ENCODE measurements at regions not wholly inside any gene's neighbourhood (a gene's known extent, or its start where the extent isn't known, plus 50 kb on each side); places are given as distances from the start of the nearest gene placed in this dataset.
"Not testable (repeated sequence)": the region's sequence is repeated elsewhere in the genome, so short reads cannot be mapped to it uniquely, and the experiment has no call there.

GRCh38 chr13:59047546-59047945 lies 1116.2 kb downstream of the DIAPH3 start:
- Mint-ChIP-seq H3K4me1 (no peaks in the 10 kb centered on the region), H3K36me3 (no peaks in the 10 kb centered on the region), H3K9me3 (peaks cover 3% of the 10 kb centered on the region), H3K27ac (no peak overlapping the region), H3K27me3 (no peaks in the 10 kb centered on the region), H3K4me3 (no peak overlapping the region)
- ATAC-seq (ENCODE audit: low read depth) (no peak), DNase-seq (ENCODE audit: low spot score in 2 of 2) (no peak)

- no peaks in the 10 kb centered on the region for H3K4me1 Mint-ChIP-seq
- DNase-seq (ENCODE audit: low spot score in 2 of 2) = no peak
- H3K4me3 Mint-ChIP-seq = no peak overlapping the region
- H3K27ac Mint-ChIP-seq = no peak overlapping the region
- no peak for ATAC-seq (ENCODE audit: low read depth)
- H3K27me3 Mint-ChIP-seq = no peaks in the 10 kb centered on the region
- H3K9me3 Mint-ChIP-seq = no peaks in the 10 kb centered on the region
- H3K36me3 Mint-ChIP-seq = no peaks in the 10 kb centered on the region
Measured at GRCh38 chr13:59061621-59062020, 1102.1 kb downstream of the DIAPH3 start.

GRCh38 chr13:59064042-59064441 lies 1099.7 kb downstream of the DIAPH3 start:
- ATAC-seq (ENCODE audit: low read depth) (no peak), DNase-seq (ENCODE audit: low spot score in 2 of 2) (no peak)
- Mint-ChIP-seq H3K27ac (no peak overlapping the region), H3K9me3 (no peaks in the 10 kb centered on the region), H3K36me3 (no peaks in the 10 kb centered on the region), H3K27me3 (no peaks in the 10 kb centered on the region), H3K4me1 (no peaks in the 10 kb centered on the region), H3K4me3 (no peak overlapping the region)

GRCh38 chr13:59076386-59076785 lies 1087.3 kb downstream of the DIAPH3 start:
- peaks cover 25% of the 10 kb centered on the region for H3K9me3 Mint-ChIP-seq
- not testable (repeated sequence) for H3K36me3 Mint-ChIP-seq; H3K27ac Mint-ChIP-seq; H3K4me1 Mint-ChIP-seq; ATAC-seq (ENCODE audit: low read depth); DNase-seq (ENCODE audit: low spot score in 2 of 2); H3K4me3 Mint-ChIP-seq; H3K27me3 Mint-ChIP-seq

- Mint-ChIP-seq H3K4me1 (no peaks in the 10 kb centered on the region), H3K36me3 (no peaks in the 10 kb centered on the region), H3K27me3 (no peaks in the 10 kb centered on the region), H3K4me3 (no peak overlapping the region), H3K27ac (no peak overlapping the region), H3K9me3 (peaks cover 2% of the 10 kb centered on the region)
- no peak for DNase-seq (ENCODE audit: low spot score in 2 of 2)
- ATAC-seq (ENCODE audit: low read depth) = no peak
Measured at GRCh38 chr13:59086147-59086546, 1077.6 kb downstream of the DIAPH3 start.

GRCh38 chr13:59088716-59089115 lies 1075.0 kb downstream of the DIAPH3 start:
- Mint-ChIP-seq H3K27ac (no peak overlapping the region), H3K36me3 (no peaks in the 10 kb centered on the region), H3K27me3 (no peaks in the 10 kb centered on the region), H3K4me1 (no peaks in the 10 kb centered on the region), H3K4me3 (no peak overlapping the region), H3K9me3 (peaks cover 2% of the 10 kb centered on the region)
- DNase-seq (ENCODE audit: low spot score in 2 of 2) (no peak), ATAC-seq (ENCODE audit: low read depth) (no peak)

- no peaks in the 10 kb centered on the region for H3K36me3 Mint-ChIP-seq
- H3K4me1 Mint-ChIP-seq = no peaks in the 10 kb centered on the region
- DNase-seq (ENCODE audit: low spot score in 2 of 2) (no peak), ATAC-seq (ENCODE audit: low read depth) (no peak)
- no peak overlapping the region for H3K27ac Mint-ChIP-seq
- H3K4me3 Mint-ChIP-seq = no peak overlapping the region
- no peaks in the 10 kb centered on the region for H3K27me3 Mint-ChIP-seq
- peaks cover 1% of the 10 kb centered on the region for H3K9me3 Mint-ChIP-seq
Measured at GRCh38 chr13:59094181-59094580, 1069.5 kb downstream of the DIAPH3 start.

GRCh38 chr13:59099182-59099974 lies 1064.3 kb downstream of the DIAPH3 start:
- no peaks in the 10 kb centered on the region for H3K9me3 Mint-ChIP-seq
- no peak for ATAC-seq (ENCODE audit: low read depth)
- H3K4me1 Mint-ChIP-seq = no peaks in the 10 kb centered on the region
- no peaks in the 10 kb centered on the region for H3K36me3 Mint-ChIP-seq
- no peak for DNase-seq (ENCODE audit: low spot score in 2 of 2)
- no peak overlapping the region for H3K4me3 Mint-ChIP-seq
- H3K27me3 Mint-ChIP-seq = no peaks in the 10 kb centered on the region
- H3K27ac Mint-ChIP-seq = no peak overlapping the region

GRCh38 chr13:59103004-59103768 lies 1060.5 kb downstream of the DIAPH3 start:
- H3K27me3 Mint-ChIP-seq = no peaks in the 10 kb centered on the region
- H3K4me3 Mint-ChIP-seq = no peak overlapping the region
- H3K4me1 Mint-ChIP-seq = no peaks in the 10 kb centered on the region
- H3K27ac Mint-ChIP-seq = no peak overlapping the region
- ATAC-seq (ENCODE audit: low read depth) = no peak
- no peak for DNase-seq (ENCODE audit: low spot score in 2 of 2)
- no peaks in the 10 kb centered on the region for H3K36me3 Mint-ChIP-seq
- peaks cover 13% of the 10 kb centered on the region for H3K9me3 Mint-ChIP-seq

- DNase-seq (ENCODE audit: low spot score in 2 of 2) (no peak), ATAC-seq (ENCODE audit: low read depth) (no peak)
- no peaks in the 10 kb centered on the region for H3K27me3 Mint-ChIP-seq
- H3K27ac Mint-ChIP-seq = no peak overlapping the region
- no peaks in the 10 kb centered on the region for H3K4me1 Mint-ChIP-seq
- H3K9me3 Mint-ChIP-seq = peaks cover 5% of the 10 kb centered on the region
- H3K4me3 Mint-ChIP-seq = no peak overlapping the region
- H3K36me3 Mint-ChIP-seq = no peaks in the 10 kb centered on the region
Measured at GRCh38 chr13:59111751-59112171, 1052.0 kb downstream of the DIAPH3 start.

GRCh38 chr13:59112221-59112718 lies 1051.5 kb downstream of the DIAPH3 start:
- H3K4me1 Mint-ChIP-seq = no peaks in the 10 kb centered on the region
- peaks cover 3% of the 10 kb centered on the region for H3K9me3 Mint-ChIP-seq
- ATAC-seq (ENCODE audit: low read depth) (no peak), DNase-seq (ENCODE audit: low spot score in 2 of 2) (no peak)
- H3K27me3 Mint-ChIP-seq = no peaks in the 10 kb centered on the region
- no peaks in the 10 kb centered on the region for H3K36me3 Mint-ChIP-seq
- H3K27ac Mint-ChIP-seq = no peak overlapping the region
- no peak overlapping the region for H3K4me3 Mint-ChIP-seq

- H3K4me1 Mint-ChIP-seq = no peaks in the 10 kb centered on the region
- H3K27me3 Mint-ChIP-seq = no peaks in the 10 kb centered on the region
- DNase-seq (ENCODE audit: low spot score in 2 of 2) (no peak), ATAC-seq (ENCODE audit: low read depth) (no peak)
- no peak overlapping the region for H3K4me3 Mint-ChIP-seq
- no peak overlapping the region for H3K27ac Mint-ChIP-seq
- no peaks in the 10 kb centered on the region for H3K36me3 Mint-ChIP-seq
- H3K9me3 Mint-ChIP-seq = peaks cover 2% of the 10 kb centered on the region
Measured at GRCh38 chr13:59119475-59119874, 1044.3 kb downstream of the DIAPH3 start.

GRCh38 chr13:59120297-59120843 lies 1043.4 kb downstream of the DIAPH3 start:
- no peaks in the 10 kb centered on the region for H3K27me3 Mint-ChIP-seq
- H3K9me3 Mint-ChIP-seq = peaks cover 6% of the 10 kb centered on the region
- H3K27ac Mint-ChIP-seq = no peak overlapping the region
- no peaks in the 10 kb centered on the region for H3K4me1 Mint-ChIP-seq
- DNase-seq (ENCODE audit: low spot score in 2 of 2) = no peak
- no peak overlapping the region for H3K4me3 Mint-ChIP-seq
- no peaks in the 10 kb centered on the region for H3K36me3 Mint-ChIP-seq
- no peak for ATAC-seq (ENCODE audit: low read depth)

- DNase-seq (ENCODE audit: low spot score in 2 of 2) (no peak), ATAC-seq (ENCODE audit: low read depth) (no peak)
- no peak overlapping the region for H3K27ac Mint-ChIP-seq
- H3K27me3 Mint-ChIP-seq = no peaks in the 10 kb centered on the region
- no peaks in the 10 kb centered on the region for H3K4me1 Mint-ChIP-seq
- H3K36me3 Mint-ChIP-seq = no peaks in the 10 kb centered on the region
- no peak overlapping the region for H3K4me3 Mint-ChIP-seq
- peaks cover 7% of the 10 kb centered on the region for H3K9me3 Mint-ChIP-seq
Measured at GRCh38 chr13:59121507-59121906, 1042.2 kb downstream of the DIAPH3 start.

Data from memory B cell (primary cell).